IMR-90 (cell line): ENCODE measurements at regions not wholly inside any gene's neighbourhood (a gene's known extent, or its start where the extent isn't known, plus 50 kb on each side); places are given as distances from the start of the nearest gene placed in this dataset.

Source experiments
- ATAC-seq: fragments of 200-7000 bp; cut with Tn5 transposase; 2 replicates; pipeline ENCODE4 v1.9.1; 2020; ENCODE audit warnings: low read depth, mild to moderate bottlenecking, moderate library complexity
- BruUV-seq: library from RNA; stranded (reverse); fragments of 400-500 nt; replicated peaks from 2 replicates; lab custom pipeline; 2021; lab: Mats Ljungman, UMichigan
- CTCF ChIA-PET: fragments of 300-600 bp; formaldehyde crosslinking; extraction: SDS; loops from one replicate; lab custom pipeline; 2021; ENCODE audit warnings: antibody characterized with exemption; lab: Yijun Ruan, JAX
- POLR2A ChIA-PET: fragments of 300-600 bp; sonication (Branson Sonifier 250); formaldehyde crosslinking; loops from one replicate; lab custom pipeline; 2022; ENCODE audit warnings: antibody characterized with exemption; ENCODE audit not compliant: unreplicated experiment; lab: Charles Lee
- DNase-seq: peaks from one replicate; pipeline ENCODE4 v3.0.0; 2013
- H2AFZ ChIP-seq: replicated peaks from 2 replicates; pipeline ENCODE3; 2013; ENCODE audit warnings: low read length, mild to moderate bottlenecking; ENCODE audit not compliant: poor library complexity
- H2AK5ac ChIP-seq: 2 replicates; pipeline ENCODE4 v1.6.1; 2013; ENCODE audit warnings: low read depth, low read length, inconsistent platforms
- H2AK9ac ChIP-seq: replicated peaks from 2 replicates; pipeline ENCODE3; 2013; ENCODE audit warnings: mild to moderate bottlenecking, low read depth, low read length, moderate library complexity; ENCODE audit not compliant: poor library complexity
- H2BK120ac ChIP-seq: 2 replicates; pipeline ENCODE4 v1.6.1; 2013; ENCODE audit warnings: low read depth, low read length, inconsistent platforms
- H2BK15ac ChIP-seq: 3 replicates; pipeline ENCODE4 v1.6.1; 2013; ENCODE audit warnings: low read depth, low read length, inconsistent platforms
- H2BK20ac ChIP-seq: 2 replicates; pipeline ENCODE4 v1.6.1; 2013; ENCODE audit warnings: low read depth, mild to moderate bottlenecking, inconsistent platforms, low read length, moderate library complexity
- H2BK5ac ChIP-seq: 2 replicates; pipeline ENCODE4 v1.6.1; 2013; ENCODE audit warnings: mild to moderate bottlenecking, low read depth, low read length, inconsistent platforms; ENCODE audit not compliant: poor library complexity, severe bottlenecking
- H3K14ac ChIP-seq: replicated peaks from 2 replicates; pipeline ENCODE4 v1.6.1; 2013; ENCODE audit warnings: low read depth, low read length, inconsistent platforms
- H3K18ac ChIP-seq: 2 replicates; pipeline ENCODE4 v1.6.1; 2013; ENCODE audit warnings: low read depth, low read length, control low read depth
- H3K23ac ChIP-seq: 2 replicates; pipeline ENCODE4 v1.6.1; 2013; ENCODE audit warnings: low read depth, low read length, inconsistent platforms
- H3K27ac ChIP-seq: 2 replicates; pipeline ENCODE4 v1.5.1; 2013; ENCODE audit warnings: mild to moderate bottlenecking, control low read depth, low read length; ENCODE audit not compliant: insufficient read depth
- H3K27me3 ChIP-seq: 2 replicates; pipeline ENCODE4 v1.6.1; 2013; ENCODE audit warnings: low read length; ENCODE audit not compliant: control insufficient read depth, insufficient read depth
- H3K36me3 ChIP-seq: 2 replicates; pipeline ENCODE4 v1.6.1; 2013; ENCODE audit warnings: low read length, mixed read lengths; ENCODE audit not compliant: control insufficient read depth, insufficient read depth
- H3K4ac ChIP-seq: 2 replicates; pipeline ENCODE4 v1.6.1; 2013; ENCODE audit warnings: low read depth, low read length, inconsistent platforms
- H3K4me1 ChIP-seq: 2 replicates; pipeline ENCODE4 v1.6.1; 2013; ENCODE audit warnings: low read length, mixed read lengths; ENCODE audit not compliant: control insufficient read depth, insufficient read depth
- H3K4me2 ChIP-seq: 2 replicates; pipeline ENCODE4 v1.6.1; 2013; ENCODE audit warnings: low read depth, mild to moderate bottlenecking, control low read depth, low read length, moderate library complexity
- H3K4me3 ChIP-seq: 2 replicates; pipeline ENCODE4 v1.5.1; 2013; ENCODE audit warnings: low read depth, mild to moderate bottlenecking, control low read depth, low read length, moderate library complexity; ENCODE audit not compliant: insufficient read depth
- H3K56ac ChIP-seq: 2 replicates; pipeline ENCODE4 v1.6.1; 2013; ENCODE audit warnings: low read length, inconsistent platforms; ENCODE audit not compliant: insufficient read depth; ENCODE audit errors: extremely low read depth
- H3K79me1 ChIP-seq, 2 experiments: 2 replicates each; pipeline ENCODE4 v1.6.1; 2013; ENCODE audit warnings: low read length in 2 of 2, inconsistent platforms in 1 of 2, low read depth in 1 of 2
- H3K9ac ChIP-seq: 2 replicates; pipeline ENCODE4 v1.6.1; 2013; ENCODE audit warnings: low read depth, low read length, control low read depth
- H3K9me1 ChIP-seq: 2 replicates; pipeline ENCODE4 v1.6.1; 2013; ENCODE audit warnings: low read length, inconsistent platforms; ENCODE audit not compliant: insufficient read depth
- H3K9me3 ChIP-seq: 2 replicates; pipeline ENCODE4 v1.6.1; 2013; ENCODE audit warnings: low read length; ENCODE audit not compliant: control insufficient read depth, insufficient read depth
- H4K20me1 ChIP-seq: 2 replicates; pipeline ENCODE4 v1.6.1; 2013; ENCODE audit warnings: low read length, inconsistent platforms; ENCODE audit not compliant: insufficient read depth
- H4K5ac ChIP-seq: 2 replicates; pipeline ENCODE4 v1.6.1; 2013; ENCODE audit warnings: mild to moderate bottlenecking, low read depth, low read length, control low read depth
- H4K8ac ChIP-seq, 2 experiments: 2 replicates each; pipeline ENCODE4 v1.6.1; 2013; ENCODE audit warnings: low read depth in 2 of 2, low read length in 2 of 2, control low read depth in 1 of 2, inconsistent platforms in 1 of 2
- H4K91ac ChIP-seq: 2 replicates; pipeline ENCODE4 v1.6.1; 2013; ENCODE audit warnings: low read depth, low read length, inconsistent platforms; ENCODE audit not compliant: insufficient read depth
- CHD1 ChIP-seq: IDR thresholded peaks from 2 replicates; pipeline ENCODE4 v1.6.1; 2012; ENCODE audit warnings: low read depth, low read length, improper control_type of control experiment
- FOS ChIP-seq: fragments of 150-350 bp; IDR thresholded peaks from 2 replicates; pipeline ENCODE4 v1.6.1; 2016; ENCODE audit warnings: low read depth, low read length
- MAZ ChIP-seq: IDR thresholded peaks from 2 replicates; pipeline ENCODE4 v1.6.1; 2012; ENCODE audit warnings: low read depth, mild to moderate bottlenecking, low read length, improper control_type of control experiment, moderate library complexity, borderline replicate concordance
- RCOR1 ChIP-seq: IDR thresholded peaks from 2 replicates; pipeline ENCODE4 v1.6.1; 2012; ENCODE audit warnings: mild to moderate bottlenecking, low read length, improper control_type of control experiment; ENCODE audit not compliant: insufficient replicate concordance
- RFX5 ChIP-seq: IDR thresholded peaks from 2 replicates; pipeline ENCODE4 v1.8.0; 2012; ENCODE audit warnings: low read depth, mild to moderate bottlenecking, low read length, moderate library complexity
- WGBS, 2 experiments: methylation state at CpG; one replicate each; pipeline versions ENCODE4 v1.1.5 to v1.1.7; 2013; ENCODE audit warnings: missing lambda C conversion rate in 2 of 2; ENCODE audit not compliant: insufficient read length in 1 of 2; ENCODE audit errors: extremely low coverage in 2 of 2; 5-methylcytosine and 5-hydroxymethylcytosine counted together
- dilution Hi-C: fragments of 300-500 bp; cut with HindIII; formaldehyde crosslinking; loops from one replicate; pipeline ENCODE4 v1.14.3; 2018; ENCODE audit warnings: low sequenced_read_pairs; ENCODE audit not compliant: unreplicated experiment
- in situ Hi-C: fragments of 300-500 bp; cut with MboI; formaldehyde crosslinking; loops from 3 replicates; pipeline ENCODE4 v1.14.3; 2019; ENCODE audit warnings: low sequenced_read_pairs, inconsistent platforms, mixed read lengths
- intact Hi-C: fragments of 100-400 bp; cut with micrococcal nuclease; formaldehyde crosslinking; loops from 2 replicates; pipeline ENCODE4 v1.10.0; 2022

- WGBS, 2 experiments: no CpG with 5 or more reads among the region's 1 CpG
- H2BK120ac ChIP-seq: no peak overlapping the region
- no peak for ATAC-seq
- H3K23ac ChIP-seq: no peak overlapping the region
- H3K27ac ChIP-seq: no peak overlapping the region
- no peak overlapping the region for H3K4me3 ChIP-seq
- no TSS peak for BruUV-seq
- no peak overlapping the region for H2BK5ac ChIP-seq
- dilution Hi-C loops: no loop called here
- H2AK9ac ChIP-seq: no peak overlapping the region
- H3K14ac ChIP-seq: no peak overlapping the region
- H3K4me1 ChIP-seq: no peaks in the 10 kb centered on the region
- no peaks in the 10 kb centered on the region for H3K36me3 ChIP-seq
- no peaks in the 10 kb centered on the region for H3K9me3 ChIP-seq
- H3K9ac ChIP-seq: no peak overlapping the region
- no peak overlapping the region for H2AK5ac ChIP-seq
- CTCF ChIA-PET: no interaction called here
- H3K18ac ChIP-seq: no peak overlapping the region
- in situ Hi-C loops: no loop called here
- DNase-seq: no peak
- no peak overlapping the region for H3K4me2 ChIP-seq
- POLR2A ChIA-PET: no interaction called here
- no peaks in the 10 kb centered on the region for H3K79me1 ChIP-seq
- no peak overlapping the region for H2BK20ac ChIP-seq
- no peaks in the 10 kb centered on the region for H3K27me3 ChIP-seq
- no peak overlapping the region for H4K91ac ChIP-seq
- no peaks in the 10 kb centered on the region for H3K9me1 ChIP-seq
- H4K20me1 ChIP-seq: no peaks in the 10 kb centered on the region
- TF ChIP-seq MAZ (no peak), RCOR1 (no peak), FOS (no peak), RFX5 (no peak), CHD1 (no peak)
- H3K56ac ChIP-seq: no peak overlapping the region
- H4K5ac ChIP-seq: no peak overlapping the region
- no peak overlapping the region for H3K4ac ChIP-seq
- intact Hi-C loops: no loop called here
- no peak overlapping the region for H2AFZ ChIP-seq
- no peak overlapping the region for H4K8ac ChIP-seq
- H2BK15ac ChIP-seq: no peak overlapping the region
Measured at GRCh38 chr3:22491344-22491743, 711.8 kb upstream of the UBE2E2 start.
